ENCODE measurements at regions not wholly inside any gene's neighbourhood (a gene's known extent, or its start where the extent isn't known, plus 50 kb on each side); places are given as distances from the start of the nearest gene placed in this dataset.

- no peak for TF ChIP-seq CTCF (IDR thresholded peaks at IDR 0.05; ENCODE audit: low read depth, low read length, missing control alignments)
- no peak for DNase-seq (ENCODE audit: low read depth)
- H3K4me3 ChIP-seq (ENCODE audit: low read depth, low read length), result no peak overlapping the region
Observed at GRCh38 chr6:16871047-16871446, 109.8 kb upstream of the ATXN1 start.

DNA sequence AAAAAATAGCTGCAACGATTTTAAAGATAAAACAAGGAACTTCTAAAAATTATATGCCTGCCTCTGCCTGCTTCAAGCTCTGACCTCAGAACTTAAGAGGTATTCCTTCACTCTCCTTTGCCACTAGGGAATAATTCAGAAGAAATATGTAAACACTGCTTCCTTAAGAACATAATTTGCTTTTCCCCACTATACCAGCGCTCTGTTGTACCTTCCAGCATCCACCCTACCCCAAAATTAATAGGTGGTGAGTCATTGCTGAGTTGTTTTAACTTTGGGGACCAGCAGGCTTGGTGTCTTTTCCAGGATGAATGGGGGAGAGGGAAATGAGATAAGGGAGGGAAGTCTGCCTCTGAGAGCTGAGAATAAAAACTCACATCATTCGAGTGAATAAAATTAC is 107.7 kb upstream of the ATXN1 start:
- no peak overlapping the region for H3K4me3 ChIP-seq (ENCODE audit: low read depth, low read length)
- no peak for TF ChIP-seq CTCF (IDR thresholded peaks at IDR 0.05; ENCODE audit: low read depth, low read length, missing control alignments)
- no peak for DNase-seq (ENCODE audit: low read depth)

- TF ChIP-seq CTCF (IDR thresholded peaks at IDR 0.05; ENCODE audit: low read depth, low read length, missing control alignments), result no peak
- DNase-seq (ENCODE audit: low read depth), result no peak
- no peak overlapping the region for H3K4me3 ChIP-seq (ENCODE audit: low read depth, low read length)
Observed at GRCh38 chr6:16857969-16858592, 96.8 kb upstream of the ATXN1 start.

- DNase-seq (ENCODE audit: low read depth), result no peak
- no peak for TF ChIP-seq CTCF (IDR thresholded peaks at IDR 0.05; ENCODE audit: low read depth, low read length, missing control alignments)
- H3K4me3 ChIP-seq (ENCODE audit: low read depth, low read length), result no peak overlapping the region
Observed at GRCh38 chr6:16855460-16855859, 94.2 kb upstream of the ATXN1 start.

- no peak overlapping the region for H3K4me3 ChIP-seq (ENCODE audit: low read depth, low read length)
- peak; percentile 35 for DNase-seq (ENCODE audit: low read depth)
- TF ChIP-seq CTCF (IDR thresholded peaks at IDR 0.05; ENCODE audit: low read depth, low read length, missing control alignments), result no peak
Observed at GRCh38 chr6:16854986-16855385, 93.7 kb upstream of the ATXN1 start.

DNA sequence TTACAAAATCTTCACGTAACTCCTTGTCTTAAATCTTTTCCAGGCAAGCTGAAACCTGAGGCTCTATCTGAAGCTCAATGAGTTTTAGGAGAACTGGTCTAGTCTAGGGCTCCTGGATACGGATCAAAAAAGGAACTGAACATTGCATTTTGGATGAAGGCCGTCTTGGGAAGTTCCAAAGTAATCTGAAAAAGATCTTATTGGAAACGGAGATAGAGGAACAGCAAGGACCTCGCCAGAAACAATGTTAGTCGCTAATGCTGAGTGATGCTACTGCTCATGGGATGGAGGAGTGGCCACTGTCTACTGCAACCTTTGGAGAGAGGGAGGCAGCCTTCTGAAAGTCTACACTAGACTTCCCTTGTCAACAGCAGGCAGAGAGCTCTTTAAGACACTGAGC is 91.4 kb upstream of the ATXN1 start:
- H3K4me3 ChIP-seq (ENCODE audit: low read depth, low read length), result no peak overlapping the region
- no peak for TF ChIP-seq CTCF (IDR thresholded peaks at IDR 0.05; ENCODE audit: low read depth, low read length, missing control alignments)
- DNase-seq (ENCODE audit: low read depth), result no peak

GRCh38 chr6:16851758-16852157 is 90.5 kb upstream of the ATXN1 start:
- H3K4me3 ChIP-seq (ENCODE audit: low read depth, low read length), result no peak overlapping the region
- no peak for TF ChIP-seq CTCF (IDR thresholded peaks at IDR 0.05; ENCODE audit: low read depth, low read length, missing control alignments)
- no peak for DNase-seq (ENCODE audit: low read depth)

Measured in GM12864 (cell line).